ENCODE measurements at regions not wholly inside any gene's neighbourhood (a gene's known extent, or its start where the extent isn't known, plus 50 kb on each side); places are given as distances from the start of the nearest gene placed in this dataset.
A peak's percentile ranks its signal among the peaks of the same experiment; 100 is the strongest.

DNA sequence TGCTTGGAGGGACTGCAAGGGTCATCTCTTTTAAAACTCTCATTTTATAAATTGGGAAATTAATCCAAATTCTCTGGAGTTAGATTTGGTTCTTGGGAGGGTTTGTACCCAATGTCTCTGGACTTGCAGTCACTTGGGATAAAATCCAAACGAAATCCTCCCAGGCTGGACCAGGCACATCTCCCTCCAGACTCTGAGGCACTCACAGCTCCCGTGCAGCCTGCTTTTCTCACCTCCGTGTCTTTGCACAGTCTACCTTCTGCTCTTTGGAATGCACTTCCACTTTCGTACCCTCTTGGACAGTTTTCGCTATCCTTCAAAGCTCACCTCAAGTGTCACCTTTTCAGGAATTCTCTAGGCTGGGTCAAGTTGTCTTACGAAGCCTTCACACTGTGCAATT lies 166.3 kb downstream of the MYCN start:
- Mint-ChIP-seq H3K36me3 (no peaks in the 10 kb centered on the region), H3K27me3 (no peaks in the 10 kb centered on the region), H3K27ac (no peak overlapping the region), H3K9me3 (no peaks in the 10 kb centered on the region), H3K4me3 (peak overlapping the region; percentile 15), H3K4me1 (ENCODE audit: unreplicated experiment) (peaks cover 42% of the 10 kb centered on the region)
- TF ChIP-seq, protein P1, sequence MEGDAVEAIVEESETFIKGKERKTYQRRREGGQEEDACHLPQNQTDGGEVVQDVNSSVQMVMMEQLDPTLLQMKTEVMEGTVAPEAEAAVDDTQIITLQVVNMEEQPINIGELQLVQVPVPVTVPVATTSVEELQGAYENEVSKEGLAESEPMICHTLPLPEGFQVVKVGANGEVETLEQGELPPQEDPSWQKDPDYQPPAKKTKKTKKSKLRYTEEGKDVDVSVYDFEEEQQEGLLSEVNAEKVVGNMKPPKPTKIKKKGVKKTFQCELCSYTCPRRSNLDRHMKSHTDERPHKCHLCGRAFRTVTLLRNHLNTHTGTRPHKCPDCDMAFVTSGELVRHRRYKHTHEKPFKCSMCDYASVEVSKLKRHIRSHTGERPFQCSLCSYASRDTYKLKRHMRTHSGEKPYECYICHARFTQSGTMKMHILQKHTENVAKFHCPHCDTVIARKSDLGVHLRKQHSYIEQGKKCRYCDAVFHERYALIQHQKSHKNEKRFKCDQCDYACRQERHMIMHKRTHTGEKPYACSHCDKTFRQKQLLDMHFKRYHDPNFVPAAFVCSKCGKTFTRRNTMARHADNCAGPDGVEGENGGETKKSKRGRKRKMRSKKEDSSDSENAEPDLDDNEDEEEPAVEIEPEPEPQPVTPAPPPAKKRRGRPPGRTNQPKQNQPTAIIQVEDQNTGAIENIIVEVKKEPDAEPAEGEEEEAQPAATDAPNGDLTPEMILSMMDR (conservative IDR thresholded peaks at IDR 0.05): no peak
- DNase-seq (ENCODE audit: extremely low spot score, unreplicated experiment): no peak

DNA sequence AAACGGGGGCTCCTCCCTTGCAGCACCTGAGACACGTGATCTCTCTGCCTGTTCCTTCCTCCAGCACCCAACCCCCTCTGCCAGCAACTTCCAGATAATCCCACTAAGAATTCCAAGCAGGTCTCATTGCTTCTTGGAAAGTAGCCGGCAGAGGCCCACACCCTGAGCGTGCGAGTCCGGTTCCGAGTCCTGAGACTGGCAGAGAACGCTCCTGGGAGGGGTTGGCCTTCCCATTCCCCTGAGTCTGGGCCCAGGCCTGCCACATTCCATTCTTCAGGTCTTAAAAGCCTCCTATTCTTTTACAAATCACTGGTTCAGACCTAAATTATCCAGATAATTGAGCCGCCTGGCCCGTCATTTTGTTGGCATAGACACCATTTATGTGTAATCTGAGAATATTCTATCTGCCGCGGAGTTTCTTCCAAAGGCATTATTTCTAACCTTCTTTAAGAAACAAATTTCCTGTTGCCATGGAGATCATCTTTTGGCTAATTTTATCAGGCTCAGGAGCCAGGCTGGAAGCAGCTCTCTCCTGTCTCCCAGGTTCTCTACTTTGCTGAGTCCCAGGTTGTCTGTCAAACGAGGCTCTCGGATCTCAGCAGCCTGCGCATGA lies 165.4 kb downstream of the MYCN start:
- DNase-seq (ENCODE audit: extremely low spot score, unreplicated experiment): no peak
- Mint-ChIP-seq H3K4me3 (peak overlapping the region; percentile 70), H3K4me1 (ENCODE audit: unreplicated experiment) (peaks cover 42% of the 10 kb centered on the region), H3K27me3 (no peaks in the 10 kb centered on the region), H3K27ac (peak overlapping the region; percentile 72), H3K9me3 (no peaks in the 10 kb centered on the region), H3K36me3 (no peaks in the 10 kb centered on the region)
- TF ChIP-seq, protein P1 (conservative IDR thresholded peaks at IDR 0.05): no peak

DNA sequence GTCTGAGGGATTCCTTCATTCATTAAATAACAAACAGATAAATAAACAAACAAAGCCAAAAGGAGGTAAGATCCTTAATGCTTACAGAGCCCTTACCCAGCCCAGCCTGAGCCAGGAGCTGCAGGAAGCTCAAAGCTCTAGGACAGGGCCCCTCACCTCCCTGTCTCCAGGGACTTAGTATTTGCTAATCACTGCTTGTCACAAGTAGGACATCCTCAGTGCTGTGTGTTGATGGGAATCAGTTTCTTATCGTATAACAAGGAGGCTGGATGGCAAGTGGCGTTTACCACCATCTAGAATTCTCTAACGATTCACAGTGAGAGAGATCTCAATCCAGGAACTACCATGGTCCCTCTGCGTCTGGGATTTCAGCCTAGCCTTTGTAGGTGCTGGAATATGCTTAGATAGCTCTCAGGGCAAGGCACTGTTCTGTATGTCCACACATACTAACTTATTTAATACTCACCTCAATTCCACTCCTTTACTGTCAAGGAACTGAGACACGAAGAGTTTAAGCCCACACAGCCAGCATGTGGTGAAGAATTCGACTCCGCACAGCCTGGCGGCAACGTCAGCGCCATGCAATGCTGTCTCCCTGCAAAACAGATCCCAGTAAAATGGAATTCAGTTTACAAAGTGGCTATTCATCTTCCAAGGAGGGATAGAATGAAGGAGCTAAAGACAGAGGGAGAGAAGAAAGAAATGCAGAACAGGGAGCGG lies 164.8 kb downstream of the MYCN start:
- TF ChIP-seq, protein P1 (conservative IDR thresholded peaks at IDR 0.05): no peak
- Mint-ChIP-seq H3K27me3 (no peaks in the 10 kb centered on the region), H3K36me3 (no peaks in the 10 kb centered on the region), H3K4me3 (peak overlapping the region; percentile 70), H3K27ac (peak overlapping the region; percentile 72), H3K4me1 (ENCODE audit: unreplicated experiment) (peaks cover 36% of the 10 kb centered on the region), H3K9me3 (no peaks in the 10 kb centered on the region)
- no peak for DNase-seq (ENCODE audit: extremely low spot score, unreplicated experiment)

DNA sequence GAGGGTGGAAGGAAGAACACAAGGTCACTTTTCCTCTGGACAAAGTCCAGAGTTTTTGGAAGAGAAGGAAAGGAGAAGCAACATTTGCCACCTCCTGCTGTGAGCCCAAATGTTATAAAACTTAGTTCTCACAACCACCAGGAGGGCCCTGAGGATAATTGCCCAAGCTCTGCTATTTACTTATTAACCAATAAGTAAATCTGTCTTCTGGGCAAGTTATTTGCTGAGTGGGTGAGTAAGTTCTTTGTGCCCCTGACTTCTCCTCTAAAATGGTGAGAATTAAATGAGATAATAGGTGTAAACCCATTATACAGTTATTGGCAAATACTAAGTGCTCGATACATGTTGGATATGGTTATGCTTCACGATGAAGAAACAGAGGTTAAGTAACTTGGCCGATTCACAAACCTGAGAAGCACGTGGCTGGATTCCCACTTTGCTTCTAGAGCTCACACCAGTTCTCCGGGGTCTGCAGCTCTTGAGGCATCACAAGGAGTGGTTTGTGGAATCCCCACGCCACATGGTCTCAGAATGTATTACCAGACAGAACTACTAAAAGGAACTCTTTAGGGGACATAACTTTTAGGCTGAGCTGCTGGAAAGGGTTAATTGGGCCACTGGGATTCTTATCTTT lies 164.1 kb downstream of the MYCN start:
- H3K27ac Mint-ChIP-seq: no peak overlapping the region
- peak overlapping the region; percentile 8 for H3K4me3 Mint-ChIP-seq
- no peaks in the 10 kb centered on the region for H3K9me3 Mint-ChIP-seq
- H3K4me1 Mint-ChIP-seq (ENCODE audit: unreplicated experiment): peaks cover 32% of the 10 kb centered on the region
- TF ChIP-seq, protein P1 (conservative IDR thresholded peaks at IDR 0.05): no peak
- no peaks in the 10 kb centered on the region for H3K27me3 Mint-ChIP-seq
- H3K36me3 Mint-ChIP-seq: no peaks in the 10 kb centered on the region
- no peak for DNase-seq (ENCODE audit: extremely low spot score, unreplicated experiment)

DNA sequence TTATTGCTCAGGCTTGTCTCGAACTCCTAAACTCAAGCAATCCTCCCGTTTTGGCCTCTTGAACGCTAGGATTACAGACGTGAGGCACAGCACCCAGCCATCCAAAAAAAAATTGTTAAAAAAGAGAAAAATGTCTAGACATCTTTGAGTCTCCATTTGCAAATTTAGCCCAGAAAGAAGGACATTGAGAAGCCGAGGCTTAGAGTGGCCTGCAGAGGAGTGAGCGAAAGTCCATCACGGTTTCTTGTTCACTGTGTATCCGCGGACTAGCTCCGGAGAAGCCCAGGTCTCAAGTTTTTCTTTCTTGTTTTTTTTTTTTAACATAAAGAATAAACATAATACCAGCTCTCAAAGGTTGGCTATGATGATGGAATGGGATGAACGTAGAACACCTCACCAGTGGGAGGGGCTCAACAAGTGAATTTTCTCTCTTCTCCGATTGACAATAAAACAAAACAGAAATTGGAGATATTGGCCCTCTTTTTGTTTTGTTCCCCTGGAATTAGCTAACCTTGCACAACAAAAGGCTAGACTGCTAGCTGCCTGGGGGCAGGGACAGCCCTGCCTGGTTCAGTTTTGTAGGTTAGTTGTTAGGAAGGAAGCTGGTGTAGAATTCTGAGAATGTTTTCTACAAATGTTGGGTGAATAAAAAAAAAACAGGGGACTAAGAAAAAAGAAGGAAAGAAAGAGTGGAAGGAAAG lies 163.4 kb downstream of the MYCN start:
- TF ChIP-seq, protein P1 (conservative IDR thresholded peaks at IDR 0.05): no peak
- Mint-ChIP-seq H3K27me3 (no peaks in the 10 kb centered on the region), H3K9me3 (no peaks in the 10 kb centered on the region), H3K4me1 (ENCODE audit: unreplicated experiment) (peaks cover 32% of the 10 kb centered on the region), H3K27ac (no peak overlapping the region), H3K4me3 (peak overlapping the region; percentile 8), H3K36me3 (no peaks in the 10 kb centered on the region)
- DNase-seq (ENCODE audit: extremely low spot score, unreplicated experiment): no peak

Measured in type B pancreatic cell (in vitro differentiated cells).